Neural progenitor cell (in vitro differentiated cells): ENCODE measurements at regions not wholly inside any gene's neighbourhood (a gene's known extent, or its start where the extent isn't known, plus 50 kb on each side); places are given as distances from the start of the nearest gene placed in this dataset.
"Not testable (repeated sequence)": the region's sequence is repeated elsewhere in the genome, so short reads cannot be mapped to it uniquely, and the experiment has no call there.

Experiments
- DNase-seq: peaks from one replicate; pipeline ENCODE4 v3.0.0-alpha.2; 2016; ENCODE audit warnings: low spot score
- H2AFZ ChIP-seq: fragments of 200-600 bp; sonication (generic); replicated peaks from 2 replicates; pipeline ENCODE4 v1.6.1; 2016; ENCODE audit warnings: antibody characterized with exemption
- H3F3A ChIP-seq: fragments of 200-600 bp; sonication (generic); 2 replicates; pipeline ENCODE4 v1.6.1; 2016; ENCODE audit warnings: antibody characterized with exemption, low read depth
- H3K27ac ChIP-seq: fragments of 200-600 bp; sonication (generic); 2 replicates; pipeline ENCODE4 v1.5.1; 2016; ENCODE audit warnings: mild to moderate bottlenecking
- H3K27me3 ChIP-seq: fragments of 200-600 bp; sonication (generic); 2 replicates; pipeline ENCODE4 v1.6.1; 2016; ENCODE audit warnings: mild to moderate bottlenecking, moderate library complexity
- H3K36me3 ChIP-seq: fragments of 200-600 bp; sonication (generic); 2 replicates; pipeline ENCODE4 v1.5.1; 2016
- H3K4me1 ChIP-seq: fragments of 200-600 bp; sonication (generic); 2 replicates; pipeline ENCODE4 v1.6.1; 2016; ENCODE audit warnings: mixed run types
- H3K4me2 ChIP-seq: fragments of 200-600 bp; sonication (generic); 2 replicates; pipeline ENCODE4 v1.6.1; 2016
- H3K4me3 ChIP-seq: fragments of 200-600 bp; sonication (generic); 2 replicates; pipeline ENCODE4 v1.5.1; 2016
- H3K79me2 ChIP-seq: fragments of 200-600 bp; sonication (generic); 2 replicates; pipeline ENCODE4 v1.6.1; 2016; ENCODE audit warnings: low read depth
- H3K9ac ChIP-seq: fragments of 200-600 bp; sonication (generic); 2 replicates; pipeline ENCODE4 v1.6.1; 2016
- H3K9me3 ChIP-seq: fragments of 200-600 bp; sonication (generic); 2 replicates; pipeline ENCODE4 v1.5.1; 2016; ENCODE audit warnings: low read depth
- H4K20me1 ChIP-seq: fragments of 200-600 bp; sonication (generic); 2 replicates; pipeline ENCODE4 v1.6.1; 2016; ENCODE audit warnings: low read depth
- H3K27ac Mint-ChIP-seq: 3 replicates; pipeline ENCODE4 v1.8.0; 2021; ENCODE audit warnings: mixed read lengths
- H3K27me3 Mint-ChIP-seq: 2 replicates; pipeline ENCODE4 v1.8.0; 2022; ENCODE audit warnings: low read depth, mild to moderate bottlenecking, inconsistent platforms, moderate library complexity, mixed read lengths; ENCODE audit not compliant: insufficient read depth
- H3K36me3 Mint-ChIP-seq: 3 replicates; pipeline ENCODE4 v1.8.0; 2021; ENCODE audit warnings: mixed read lengths
- H3K4me1 Mint-ChIP-seq: 3 replicates; pipeline ENCODE4 v1.8.0; 2021; ENCODE audit warnings: mixed read lengths
- H3K4me3 Mint-ChIP-seq: 3 replicates; pipeline ENCODE4 v1.8.0; 2021; ENCODE audit warnings: mild to moderate bottlenecking, moderate library complexity, mixed read lengths
- H3K9me3 Mint-ChIP-seq: 3 replicates; pipeline ENCODE4 v1.8.0; 2020; ENCODE audit warnings: mixed read lengths
- EZH2 ChIP-seq: fragments of 200-600 bp; sonication (generic); IDR thresholded peaks from 2 replicates; pipeline ENCODE4 v1.6.1; 2017; ENCODE audit warnings: antibody characterized with exemption, mild to moderate bottlenecking, moderate library complexity
- EZH2phosphoT487 ChIP-seq: fragments of 200-600 bp; sonication (generic); IDR thresholded peaks from 2 replicates; pipeline ENCODE4 v1.6.1; 2017; ENCODE audit warnings: antibody characterized with exemption
- TF ChIP-seq, protein P1 (sequence below): fragments of 200-600 bp; sonication (generic); IDR thresholded peaks from 2 replicates; pipeline ENCODE4 v1.5.1; 2017; ENCODE audit warnings: antibody characterized with exemption, mild to moderate bottlenecking

DNA sequence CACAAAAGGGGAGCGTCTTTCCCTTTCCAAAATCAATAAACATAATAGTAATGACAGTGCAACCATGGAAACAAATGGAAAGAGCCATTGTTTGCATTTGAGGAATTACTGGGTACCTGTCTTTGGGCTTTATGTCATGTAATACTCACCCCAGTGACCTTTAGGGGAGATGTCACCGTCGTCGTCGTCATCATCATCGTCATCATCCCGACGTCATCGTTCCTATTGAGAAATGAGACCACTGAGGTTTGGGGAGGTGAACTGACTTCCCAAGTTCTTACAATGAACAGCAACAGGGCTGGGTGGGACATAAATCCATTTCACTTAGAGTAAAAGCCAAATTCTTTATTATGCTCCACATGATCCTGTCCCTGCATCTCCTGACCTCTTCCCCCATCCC is 168.9 kb upstream of the KAZN start:
- Histone ChIP-seq H3K36me3 (no peaks in the 10 kb centered on the region), H3K9me3 (no peaks in the 10 kb centered on the region), H4K20me1 (no peaks in the 10 kb centered on the region), H3K27ac (no peak overlapping the region), H3K27me3 (no peaks in the 10 kb centered on the region), H3F3A (no peaks in the 10 kb centered on the region), H2AFZ (no peak overlapping the region), H3K79me2 (no peaks in the 10 kb centered on the region), H3K9ac (no peak overlapping the region), H3K4me3 (no peak overlapping the region), H3K4me1 (no peaks in the 10 kb centered on the region), H3K4me2 (no peak overlapping the region)
- Mint-ChIP-seq H3K27me3 (peaks cover 4% of the 10 kb centered on the region), H3K4me1 (no peaks in the 10 kb centered on the region), H3K36me3 (no peaks in the 10 kb centered on the region), H3K9me3 (no peaks in the 10 kb centered on the region), H3K4me3 (no peak overlapping the region), H3K27ac (no peak overlapping the region)
- DNase-seq, result no peak
- no peak for TF ChIP-seq EZH2phosphoT487
- TF ChIP-seq EZH2, result no peak
- TF ChIP-seq, protein P1, sequence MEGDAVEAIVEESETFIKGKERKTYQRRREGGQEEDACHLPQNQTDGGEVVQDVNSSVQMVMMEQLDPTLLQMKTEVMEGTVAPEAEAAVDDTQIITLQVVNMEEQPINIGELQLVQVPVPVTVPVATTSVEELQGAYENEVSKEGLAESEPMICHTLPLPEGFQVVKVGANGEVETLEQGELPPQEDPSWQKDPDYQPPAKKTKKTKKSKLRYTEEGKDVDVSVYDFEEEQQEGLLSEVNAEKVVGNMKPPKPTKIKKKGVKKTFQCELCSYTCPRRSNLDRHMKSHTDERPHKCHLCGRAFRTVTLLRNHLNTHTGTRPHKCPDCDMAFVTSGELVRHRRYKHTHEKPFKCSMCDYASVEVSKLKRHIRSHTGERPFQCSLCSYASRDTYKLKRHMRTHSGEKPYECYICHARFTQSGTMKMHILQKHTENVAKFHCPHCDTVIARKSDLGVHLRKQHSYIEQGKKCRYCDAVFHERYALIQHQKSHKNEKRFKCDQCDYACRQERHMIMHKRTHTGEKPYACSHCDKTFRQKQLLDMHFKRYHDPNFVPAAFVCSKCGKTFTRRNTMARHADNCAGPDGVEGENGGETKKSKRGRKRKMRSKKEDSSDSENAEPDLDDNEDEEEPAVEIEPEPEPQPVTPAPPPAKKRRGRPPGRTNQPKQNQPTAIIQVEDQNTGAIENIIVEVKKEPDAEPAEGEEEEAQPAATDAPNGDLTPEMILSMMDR, result no peak

DNA sequence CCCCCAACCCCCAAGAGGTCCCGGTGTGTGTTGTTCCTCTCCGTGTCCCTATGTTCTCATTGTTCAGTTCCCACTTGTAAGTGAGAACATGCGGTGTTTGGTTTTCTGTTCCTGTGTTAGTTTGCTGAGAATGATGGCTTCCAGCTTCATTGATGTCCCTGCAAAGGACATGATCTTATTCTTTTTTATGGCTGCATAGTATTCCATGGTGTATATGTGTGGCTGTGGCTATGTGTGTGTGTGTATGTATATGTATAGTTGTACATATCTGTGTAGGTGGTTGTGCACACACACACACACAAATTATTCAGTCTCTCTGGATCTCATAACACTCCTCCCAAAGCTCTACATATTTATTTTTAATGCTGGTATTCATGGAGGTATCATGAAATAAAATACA is 165.8 kb upstream of the KAZN start:
- DNase-seq, H3K9me3 Mint-ChIP-seq, H3K36me3 ChIP-seq, H3K4me2 ChIP-seq, H3K9me3 ChIP-seq, H3K4me3 Mint-ChIP-seq, H3K27me3 ChIP-seq, H3K4me3 ChIP-seq, H3F3A ChIP-seq, H3K27ac ChIP-seq, H3K9ac ChIP-seq, H4K20me1 ChIP-seq, H3K4me1 Mint-ChIP-seq, H3K4me1 ChIP-seq, H2AFZ ChIP-seq, H3K27ac Mint-ChIP-seq, H3K36me3 Mint-ChIP-seq, H3K79me2 ChIP-seq: not testable (repeated sequence)
- H3K27me3 Mint-ChIP-seq, result peaks cover 12% of the 10 kb centered on the region

DNA sequence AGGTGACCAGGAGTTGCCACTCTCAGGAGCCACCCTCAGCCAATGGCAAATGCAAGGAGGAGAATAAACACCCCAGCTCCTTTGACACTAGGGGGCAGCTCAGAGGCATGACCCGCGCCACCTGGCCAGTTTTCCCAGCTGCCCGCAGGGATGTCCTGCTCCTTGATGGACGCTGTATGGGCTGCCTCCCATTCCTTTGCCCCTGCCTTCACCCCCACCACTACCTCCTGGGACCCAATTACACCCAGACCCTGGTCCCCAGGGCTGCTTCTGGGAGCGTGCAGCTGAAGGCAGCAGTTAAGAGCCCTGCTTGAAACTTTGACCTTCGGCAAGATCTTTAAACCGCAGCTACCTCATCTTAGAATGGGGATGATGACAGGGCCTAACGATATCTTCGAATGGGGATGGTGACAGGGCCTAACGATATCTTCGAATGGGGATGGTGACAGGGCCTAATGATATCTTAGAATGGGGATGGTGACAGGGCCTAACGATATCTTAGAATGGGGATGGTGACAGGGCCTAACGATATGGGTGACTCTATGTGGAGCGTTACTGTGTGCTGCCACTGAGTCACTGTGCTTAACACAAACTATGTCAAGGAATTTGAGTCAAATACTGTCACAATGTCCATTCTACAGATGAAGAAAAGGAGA is 163.0 kb upstream of the KAZN start:
- Histone ChIP-seq H3K36me3 (no peaks in the 10 kb centered on the region), H3K79me2 (no peaks in the 10 kb centered on the region), H3K4me2 (no peak overlapping the region), H3K27ac (no peak overlapping the region), H2AFZ (no peak overlapping the region), H3K9ac (no peak overlapping the region), H3K4me1 (no peaks in the 10 kb centered on the region), H3F3A (no peaks in the 10 kb centered on the region), H3K27me3 (no peaks in the 10 kb centered on the region), H4K20me1 (no peaks in the 10 kb centered on the region), H3K9me3 (no peaks in the 10 kb centered on the region), H3K4me3 (no peak overlapping the region)
- H3K4me1 Mint-ChIP-seq, result no peaks in the 10 kb centered on the region
- DNase-seq, result peak; percentile 51
- H3K4me3 Mint-ChIP-seq, result no peak overlapping the region
- H3K27ac Mint-ChIP-seq, result peak overlapping the region; percentile 82
- no peaks in the 10 kb centered on the region for H3K36me3 Mint-ChIP-seq
- H3K9me3 Mint-ChIP-seq, result no peaks in the 10 kb centered on the region
- TF ChIP-seq, protein P1, result peak; percentile 56
- TF ChIP-seq EZH2phosphoT487, result no peak
- TF ChIP-seq EZH2, result no peak
- H3K27me3 Mint-ChIP-seq, result peaks cover 12% of the 10 kb centered on the region

DNA sequence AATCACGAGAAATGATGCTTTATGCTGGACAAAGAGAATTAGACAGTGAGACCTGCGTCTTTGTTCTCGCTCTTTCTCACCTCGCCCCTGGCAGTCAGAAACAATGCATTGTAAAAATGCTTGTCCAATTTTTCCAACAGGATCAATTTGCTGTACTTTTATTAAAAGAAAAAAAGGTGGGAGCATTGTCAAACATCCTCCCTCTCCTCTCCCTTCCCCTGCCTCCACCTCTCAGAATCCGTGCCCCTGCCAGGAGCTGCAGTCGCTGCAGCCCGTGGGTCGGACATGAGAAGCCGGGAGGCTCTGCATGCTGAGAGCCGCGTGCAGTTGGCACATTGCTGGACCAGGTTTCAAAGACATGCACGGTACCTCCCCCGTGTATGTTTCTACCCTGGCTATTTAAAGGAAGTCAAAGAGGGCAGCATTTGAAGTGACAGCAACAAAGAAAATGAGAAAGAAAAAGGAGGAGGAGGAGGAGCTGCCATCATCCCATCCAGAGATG is 161.0 kb upstream of the KAZN start:
- no peak for DNase-seq
- Histone ChIP-seq H3K27ac (no peak overlapping the region), H3K9me3 (no peaks in the 10 kb centered on the region), H4K20me1 (no peaks in the 10 kb centered on the region), H3K4me3 (no peak overlapping the region), H3F3A (no peaks in the 10 kb centered on the region), H3K27me3 (no peaks in the 10 kb centered on the region), H3K9ac (no peak overlapping the region), H3K4me2 (no peak overlapping the region), H3K79me2 (no peaks in the 10 kb centered on the region), H2AFZ (no peak overlapping the region), H3K4me1 (no peaks in the 10 kb centered on the region), H3K36me3 (no peaks in the 10 kb centered on the region)
- Mint-ChIP-seq H3K4me3 (no peak overlapping the region), H3K27me3 (peaks cover 12% of the 10 kb centered on the region), H3K4me1 (no peaks in the 10 kb centered on the region), H3K36me3 (no peaks in the 10 kb centered on the region), H3K27ac (no peak overlapping the region), H3K9me3 (no peaks in the 10 kb centered on the region)
- TF ChIP-seq, protein P1, result no peak
- TF ChIP-seq EZH2 (no peak), EZH2phosphoT487 (no peak)
